MCF 10A (cell line): ENCODE measurements at regions not wholly inside any gene's neighbourhood (a gene's known extent, or its start where the extent isn't known, plus 50 kb on each side); places are given as distances from the start of the nearest gene placed in this dataset.

ENCODE experiments used
- BruUV-seq: library from RNA; stranded (reverse); fragments of 400-500 nt; replicated peaks from 2 replicates; lab custom pipeline; 2021; lab: Mats Ljungman, UMichigan
- CTCF ChIA-PET: fragments of 300-600 bp; sonication (Branson Sonifier 250); formaldehyde crosslinking; extraction: SDS; loops from one replicate; lab custom pipeline; 2021; ENCODE audit warnings: antibody characterized with exemption, inconsistent platforms; lab: Yijun Ruan, JAX
- POLR2A ChIA-PET: fragments of 300-600, 350-650 bp; sonication (Branson Sonifier 250); formaldehyde crosslinking; extraction: SDS; loops from one replicate; lab custom pipeline; 2020; ENCODE audit warnings: antibody characterized with exemption, inconsistent platforms; lab: Yijun Ruan, JAX
- DNase-seq: peaks from one replicate; pipeline ENCODE4 v3.0.0-alpha.2; 2018; ENCODE audit not compliant: unreplicated experiment
- H3K27ac Mint-ChIP-seq: one replicate; pipeline ENCODE4 v1.8.0; 2022; ENCODE audit warnings: mild to moderate bottlenecking, low read depth, mixed read lengths; ENCODE audit not compliant: unreplicated experiment
- H3K27me3 Mint-ChIP-seq: one replicate; pipeline ENCODE4 v1.8.0; 2022; ENCODE audit warnings: mixed read lengths; ENCODE audit not compliant: insufficient read depth, unreplicated experiment
- H3K36me3 Mint-ChIP-seq: one replicate; pipeline ENCODE4 v1.8.0; 2022; ENCODE audit warnings: mild to moderate bottlenecking, moderate library complexity, mixed read lengths; ENCODE audit not compliant: insufficient read depth, unreplicated experiment
- H3K4me1 Mint-ChIP-seq: one replicate; pipeline ENCODE4 v1.8.0; 2022; ENCODE audit warnings: mixed read lengths; ENCODE audit not compliant: insufficient read depth, unreplicated experiment
- H3K4me3 Mint-ChIP-seq: one replicate; pipeline ENCODE4 v1.8.0; 2022; ENCODE audit warnings: mild to moderate bottlenecking, moderate library complexity, mixed read lengths; ENCODE audit not compliant: unreplicated experiment
- H3K9me3 Mint-ChIP-seq: one replicate; pipeline ENCODE4 v1.8.0; 2022; ENCODE audit warnings: mixed read lengths; ENCODE audit not compliant: unreplicated experiment
- intact Hi-C: fragments of 100-400 bp; cut with micrococcal nuclease; formaldehyde crosslinking; loops from 2 replicates; pipeline ENCODE4 v1.14.1; 2022
- TF ChIP-seq, protein P1 (sequence below): fragments of 200-600 bp; IDR thresholded peaks from one replicate; pipeline ENCODE4 v1.8.0; 2022; ENCODE audit warnings: antibody characterized with exemption, mild to moderate bottlenecking; ENCODE audit not compliant: unreplicated experiment

DNA sequence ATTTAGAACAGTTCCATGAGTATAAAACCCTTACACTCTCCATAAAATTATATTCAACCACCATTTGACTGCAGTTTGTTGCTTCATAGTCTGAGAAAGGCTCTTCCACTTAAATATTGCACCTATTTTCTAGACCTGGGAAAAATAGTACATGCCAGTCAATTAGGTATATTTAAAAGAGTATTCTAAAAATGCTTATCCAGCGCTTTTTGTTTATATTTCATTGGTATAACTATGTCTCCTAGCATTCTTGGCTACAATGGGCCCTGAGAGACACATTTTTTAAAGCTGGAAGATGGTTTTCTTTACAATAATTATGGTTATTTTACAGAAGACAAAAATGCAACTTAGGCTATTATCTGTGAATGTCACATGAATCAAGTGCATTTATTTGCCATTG lies 439.4 kb downstream of the KCNJ18 start:
- H3K27ac Mint-ChIP-seq, result no peak overlapping the region
- DNase-seq, result no peak
- ChIA-PET CTCF (no interaction called here), POLR2A (no interaction called here)
- TF ChIP-seq, protein P1, sequence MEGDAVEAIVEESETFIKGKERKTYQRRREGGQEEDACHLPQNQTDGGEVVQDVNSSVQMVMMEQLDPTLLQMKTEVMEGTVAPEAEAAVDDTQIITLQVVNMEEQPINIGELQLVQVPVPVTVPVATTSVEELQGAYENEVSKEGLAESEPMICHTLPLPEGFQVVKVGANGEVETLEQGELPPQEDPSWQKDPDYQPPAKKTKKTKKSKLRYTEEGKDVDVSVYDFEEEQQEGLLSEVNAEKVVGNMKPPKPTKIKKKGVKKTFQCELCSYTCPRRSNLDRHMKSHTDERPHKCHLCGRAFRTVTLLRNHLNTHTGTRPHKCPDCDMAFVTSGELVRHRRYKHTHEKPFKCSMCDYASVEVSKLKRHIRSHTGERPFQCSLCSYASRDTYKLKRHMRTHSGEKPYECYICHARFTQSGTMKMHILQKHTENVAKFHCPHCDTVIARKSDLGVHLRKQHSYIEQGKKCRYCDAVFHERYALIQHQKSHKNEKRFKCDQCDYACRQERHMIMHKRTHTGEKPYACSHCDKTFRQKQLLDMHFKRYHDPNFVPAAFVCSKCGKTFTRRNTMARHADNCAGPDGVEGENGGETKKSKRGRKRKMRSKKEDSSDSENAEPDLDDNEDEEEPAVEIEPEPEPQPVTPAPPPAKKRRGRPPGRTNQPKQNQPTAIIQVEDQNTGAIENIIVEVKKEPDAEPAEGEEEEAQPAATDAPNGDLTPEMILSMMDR, result no peak
- H3K4me1 Mint-ChIP-seq, result no peaks in the 10 kb centered on the region
- H3K27me3 Mint-ChIP-seq, result no peaks in the 10 kb centered on the region
- intact Hi-C loops, result no loop called here
- H3K4me3 Mint-ChIP-seq, result no peak overlapping the region
- BruUV-seq, result no TSS peak
- no peaks in the 10 kb centered on the region for H3K36me3 Mint-ChIP-seq
- peaks cover 24% of the 10 kb centered on the region for H3K9me3 Mint-ChIP-seq

DNA sequence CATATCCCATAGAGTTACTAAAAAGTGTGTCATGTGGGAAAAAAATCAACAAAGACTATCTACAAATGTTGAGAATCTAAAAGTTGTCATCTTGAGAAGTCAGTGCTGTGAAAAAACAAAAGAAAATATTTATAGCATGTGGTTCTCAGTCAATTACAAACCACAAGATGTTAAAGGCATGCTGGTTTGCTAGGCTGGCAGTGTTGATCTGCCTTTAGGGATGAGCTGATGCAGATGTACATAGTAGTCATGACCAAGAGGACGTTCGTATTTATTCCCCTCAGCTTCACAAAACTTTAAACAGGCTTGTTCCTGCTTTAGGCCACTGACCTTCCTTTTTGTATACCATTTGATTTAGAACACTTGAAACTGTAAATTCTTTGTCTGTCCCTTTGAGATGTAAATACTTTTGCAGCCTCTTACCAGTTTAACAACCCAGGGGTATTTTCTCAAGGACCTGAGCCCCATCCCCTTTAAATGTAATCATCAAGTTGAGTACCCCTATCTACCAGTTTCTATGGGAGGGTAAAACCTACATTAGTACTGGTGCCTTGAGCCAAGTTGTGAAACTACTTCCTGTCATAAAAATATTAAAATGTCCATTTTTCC lies 446.6 kb downstream of the KCNJ18 start:
- H3K27me3 Mint-ChIP-seq, result no peaks in the 10 kb centered on the region
- intact Hi-C loops, result no loop called here
- no peaks in the 10 kb centered on the region for H3K36me3 Mint-ChIP-seq
- H3K9me3 Mint-ChIP-seq, result peaks cover 15% of the 10 kb centered on the region
- no peak overlapping the region for H3K4me3 Mint-ChIP-seq
- TF ChIP-seq, protein P1, result no peak
- no peak overlapping the region for H3K27ac Mint-ChIP-seq
- DNase-seq, result no peak
- H3K4me1 Mint-ChIP-seq, result no peaks in the 10 kb centered on the region
- BruUV-seq, result no TSS peak
- POLR2A ChIA-PET, result no interaction called here
- CTCF ChIA-PET, result no interaction called here

DNA sequence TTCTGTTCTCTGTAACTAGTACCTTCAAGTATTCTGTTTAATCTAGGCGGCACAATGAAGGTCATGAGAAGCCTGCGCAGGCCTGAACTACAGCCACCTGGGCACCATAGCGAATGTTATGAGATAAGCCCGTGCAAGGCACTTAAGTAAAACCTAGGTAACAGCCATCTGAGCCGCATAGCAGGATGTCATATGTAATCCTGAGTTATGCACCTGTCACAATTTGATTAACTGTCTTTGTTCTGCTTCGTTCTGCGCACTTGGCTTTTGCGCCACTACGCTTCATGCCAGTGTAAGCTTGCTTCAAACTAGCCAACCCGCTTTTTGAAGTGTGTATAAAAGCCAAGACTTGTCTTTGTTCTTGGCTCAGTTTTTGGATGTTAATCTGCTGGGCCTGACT lies 449.8 kb downstream of the KCNJ18 start:
- DNase-seq, result no peak
- no TSS peak for BruUV-seq
- Mint-ChIP-seq H3K27me3 (no peaks in the 10 kb centered on the region), H3K4me3 (no peak overlapping the region), H3K27ac (no peak overlapping the region), H3K36me3 (no peaks in the 10 kb centered on the region), H3K9me3 (peaks cover 5% of the 10 kb centered on the region), H3K4me1 (no peaks in the 10 kb centered on the region)
- POLR2A ChIA-PET, result no interaction called here
- CTCF ChIA-PET, result no interaction called here
- TF ChIP-seq, protein P1, result no peak
- intact Hi-C loops, result no loop called here

DNA sequence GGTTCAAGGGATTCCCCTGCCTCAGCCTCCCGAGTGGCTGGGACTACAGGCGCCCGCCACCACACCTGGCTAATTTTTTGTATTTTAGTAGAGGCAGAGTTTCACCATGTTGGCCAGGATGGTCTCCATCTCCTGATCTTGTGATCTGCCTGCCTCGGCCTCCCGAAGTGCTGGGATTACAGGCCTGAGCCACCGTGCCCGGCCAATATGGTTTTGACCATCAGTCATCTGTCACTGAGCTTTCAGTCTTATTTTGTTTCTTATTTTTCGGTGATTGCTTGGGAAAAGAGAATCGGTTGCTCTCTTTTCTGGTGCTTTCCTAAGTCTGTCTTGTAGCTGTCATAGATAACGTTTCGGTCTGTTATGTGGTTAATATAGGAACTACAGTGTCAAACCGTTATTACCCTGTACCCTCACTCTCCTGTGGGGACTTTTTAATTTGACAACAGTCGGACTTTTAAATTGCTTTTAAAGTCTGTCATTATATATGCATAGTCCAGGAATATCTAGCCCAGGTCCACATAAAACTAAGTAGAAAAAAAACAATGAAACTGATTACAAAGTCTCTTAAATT lies 453.4 kb downstream of the KCNJ18 start:
- BruUV-seq, result no TSS peak
- H3K4me1 Mint-ChIP-seq, result no peaks in the 10 kb centered on the region
- no peaks in the 10 kb centered on the region for H3K27me3 Mint-ChIP-seq
- POLR2A ChIA-PET, result interaction anchor here (1.0 kb wide), 1 partner anchor 27 kb away, joined by 3 read pairs; no protein-coding TSS in a partner anchor
- intact Hi-C loops, result no loop called here
- H3K9me3 Mint-ChIP-seq, result peaks cover 8% of the 10 kb centered on the region
- TF ChIP-seq, protein P1, result no peak
- CTCF ChIA-PET, result no interaction called here
- no peak for DNase-seq
- no peak overlapping the region for H3K27ac Mint-ChIP-seq
- no peak overlapping the region for H3K4me3 Mint-ChIP-seq
- H3K36me3 Mint-ChIP-seq, result no peaks in the 10 kb centered on the region
